ENCODE measurements at regions not wholly inside any gene's neighbourhood (a gene's known extent, or its start where the extent isn't known, plus 50 kb on each side); places are given as distances from the start of the nearest gene placed in this dataset.

GRCh38 chr1:102586022-102586421, 522.3 kb downstream of the COL11A1 start:
- TF ChIP-seq, protein P1, sequence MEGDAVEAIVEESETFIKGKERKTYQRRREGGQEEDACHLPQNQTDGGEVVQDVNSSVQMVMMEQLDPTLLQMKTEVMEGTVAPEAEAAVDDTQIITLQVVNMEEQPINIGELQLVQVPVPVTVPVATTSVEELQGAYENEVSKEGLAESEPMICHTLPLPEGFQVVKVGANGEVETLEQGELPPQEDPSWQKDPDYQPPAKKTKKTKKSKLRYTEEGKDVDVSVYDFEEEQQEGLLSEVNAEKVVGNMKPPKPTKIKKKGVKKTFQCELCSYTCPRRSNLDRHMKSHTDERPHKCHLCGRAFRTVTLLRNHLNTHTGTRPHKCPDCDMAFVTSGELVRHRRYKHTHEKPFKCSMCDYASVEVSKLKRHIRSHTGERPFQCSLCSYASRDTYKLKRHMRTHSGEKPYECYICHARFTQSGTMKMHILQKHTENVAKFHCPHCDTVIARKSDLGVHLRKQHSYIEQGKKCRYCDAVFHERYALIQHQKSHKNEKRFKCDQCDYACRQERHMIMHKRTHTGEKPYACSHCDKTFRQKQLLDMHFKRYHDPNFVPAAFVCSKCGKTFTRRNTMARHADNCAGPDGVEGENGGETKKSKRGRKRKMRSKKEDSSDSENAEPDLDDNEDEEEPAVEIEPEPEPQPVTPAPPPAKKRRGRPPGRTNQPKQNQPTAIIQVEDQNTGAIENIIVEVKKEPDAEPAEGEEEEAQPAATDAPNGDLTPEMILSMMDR (conservative IDR thresholded peaks at IDR 0.05; ENCODE audit: low read length): no peak
- no peak for TF ChIP-seq EZH2phosphoT487 (IDR thresholded peaks at IDR 0.05; ENCODE audit: borderline replicate concordance, low read depth, low read length)
